Fibroblast of skin of left quadriceps (primary cell): ENCODE measurements at regions not wholly inside any gene's neighbourhood (a gene's known extent, or its start where the extent isn't known, plus 50 kb on each side); places are given as distances from the start of the nearest gene placed in this dataset.

Experiments
- DNase-seq, 2 experiments: peaks; one replicate each; pipeline ENCODE4 v3.0.0-alpha.2; 2013; ENCODE audit warnings: low read depth in 2 of 2

- DNase-seq: no peak
Measured at GRCh38 chr20:48358176-48359054, 469.4 kb downstream of the PREX1 start.

DNA sequence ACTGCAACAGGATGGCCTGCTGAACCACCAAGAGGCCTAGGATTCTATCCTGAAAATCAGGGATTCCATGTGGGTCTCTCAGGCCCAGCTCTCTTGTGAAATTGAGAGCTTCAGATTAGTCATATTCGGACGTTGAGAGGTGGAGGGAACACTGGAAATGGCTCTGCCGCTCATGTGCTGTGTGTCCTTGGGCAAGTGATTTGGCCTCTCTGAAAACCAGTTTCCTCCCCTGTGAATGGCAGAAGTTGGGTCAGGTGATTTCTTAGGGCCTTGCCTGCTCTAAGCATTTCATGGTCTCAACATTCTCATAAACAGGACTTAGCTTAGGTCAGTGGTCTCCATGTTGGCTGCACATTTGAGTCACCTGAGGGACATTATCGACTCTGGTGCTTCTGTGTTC is 470.1 kb downstream of the PREX1 start:
- DNase-seq: no peak

- no peak for DNase-seq
Measured at GRCh38 chr20:48354903-48355302, 472.9 kb downstream of the PREX1 start.

DNA sequence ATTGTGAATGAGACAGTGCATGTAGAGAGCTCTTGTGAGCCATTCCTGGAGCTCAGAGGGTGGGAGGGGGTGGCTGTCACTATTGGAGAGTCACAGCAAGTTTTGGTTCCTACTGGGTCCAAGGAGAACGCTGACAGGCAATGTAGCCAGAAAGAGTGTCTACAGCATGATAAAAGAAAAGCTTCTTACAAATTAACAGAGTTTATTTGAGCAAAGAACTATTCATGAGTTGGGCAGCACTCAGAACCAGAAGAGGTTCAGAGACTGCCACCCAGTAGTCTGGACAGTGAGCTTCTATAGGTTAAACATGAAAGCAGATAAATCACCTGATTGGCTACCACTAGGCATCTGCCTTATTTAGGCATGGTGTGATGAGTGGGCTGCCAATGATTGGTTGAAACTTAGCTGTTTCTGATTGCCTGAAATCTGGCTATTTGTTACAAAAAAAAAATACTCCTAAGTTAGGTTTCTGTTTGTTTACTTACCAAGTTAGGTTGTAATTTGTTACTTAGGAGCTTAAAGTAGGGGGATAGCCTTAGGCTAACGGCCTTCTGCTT is 473.4 kb downstream of the PREX1 start:
- no peak for DNase-seq

- DNase-seq: no peak
Measured at GRCh38 chr20:48352628-48353027, 475.2 kb downstream of the PREX1 start.

DNA sequence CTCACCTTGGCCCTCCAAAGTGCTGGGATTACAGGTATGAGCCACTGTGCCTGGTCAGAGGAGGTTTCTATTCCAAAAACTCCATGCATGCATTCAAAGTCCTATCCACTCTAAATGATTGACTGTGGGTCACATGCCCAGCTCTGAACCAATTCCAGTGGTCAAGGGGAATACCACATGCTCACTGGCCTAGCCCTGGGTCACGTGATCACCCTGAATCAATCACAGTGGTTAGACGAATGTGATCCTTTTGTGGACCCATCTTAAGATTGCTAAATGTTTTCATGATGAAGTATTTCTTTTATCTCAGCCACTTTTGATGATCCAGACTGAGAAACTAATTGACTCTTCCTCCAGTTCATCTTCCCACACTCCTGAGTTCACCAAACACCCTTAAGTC is 475.8 kb downstream of the PREX1 start:
- no peak for DNase-seq

GRCh38 chr20:48350313-48350988 is 477.3 kb downstream of the PREX1 start:
- no peak for DNase-seq

GRCh38 chr20:48349656-48350055 is 478.1 kb downstream of the PREX1 start:
- DNase-seq: no peak

DNA sequence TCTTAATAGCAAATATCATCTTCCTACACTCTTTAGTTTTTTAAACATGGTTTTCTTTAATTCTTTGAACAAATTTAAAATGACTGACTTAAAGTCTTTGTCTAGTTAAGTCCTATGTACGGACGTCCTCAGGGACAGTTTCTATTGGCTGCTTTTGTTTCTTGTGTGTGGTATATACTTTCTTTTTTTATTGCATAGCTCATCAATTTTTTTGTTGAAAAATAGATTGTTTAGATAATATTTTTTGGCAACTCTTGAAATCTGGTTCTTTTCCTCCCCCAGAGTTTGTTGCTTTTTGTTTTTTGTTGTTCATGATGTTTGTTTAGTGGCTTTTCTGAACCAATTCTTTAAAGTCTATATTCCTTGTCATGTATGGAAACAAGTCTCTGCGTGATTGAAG is 479.8 kb downstream of the PREX1 start:
- DNase-seq: no peak

- no peak for DNase-seq
Measured at GRCh38 chr20:48342822-48343513, 484.8 kb downstream of the PREX1 start.

- no peak for DNase-seq
Measured at GRCh38 chr20:48340883-48341281, 486.9 kb downstream of the PREX1 start.

DNA sequence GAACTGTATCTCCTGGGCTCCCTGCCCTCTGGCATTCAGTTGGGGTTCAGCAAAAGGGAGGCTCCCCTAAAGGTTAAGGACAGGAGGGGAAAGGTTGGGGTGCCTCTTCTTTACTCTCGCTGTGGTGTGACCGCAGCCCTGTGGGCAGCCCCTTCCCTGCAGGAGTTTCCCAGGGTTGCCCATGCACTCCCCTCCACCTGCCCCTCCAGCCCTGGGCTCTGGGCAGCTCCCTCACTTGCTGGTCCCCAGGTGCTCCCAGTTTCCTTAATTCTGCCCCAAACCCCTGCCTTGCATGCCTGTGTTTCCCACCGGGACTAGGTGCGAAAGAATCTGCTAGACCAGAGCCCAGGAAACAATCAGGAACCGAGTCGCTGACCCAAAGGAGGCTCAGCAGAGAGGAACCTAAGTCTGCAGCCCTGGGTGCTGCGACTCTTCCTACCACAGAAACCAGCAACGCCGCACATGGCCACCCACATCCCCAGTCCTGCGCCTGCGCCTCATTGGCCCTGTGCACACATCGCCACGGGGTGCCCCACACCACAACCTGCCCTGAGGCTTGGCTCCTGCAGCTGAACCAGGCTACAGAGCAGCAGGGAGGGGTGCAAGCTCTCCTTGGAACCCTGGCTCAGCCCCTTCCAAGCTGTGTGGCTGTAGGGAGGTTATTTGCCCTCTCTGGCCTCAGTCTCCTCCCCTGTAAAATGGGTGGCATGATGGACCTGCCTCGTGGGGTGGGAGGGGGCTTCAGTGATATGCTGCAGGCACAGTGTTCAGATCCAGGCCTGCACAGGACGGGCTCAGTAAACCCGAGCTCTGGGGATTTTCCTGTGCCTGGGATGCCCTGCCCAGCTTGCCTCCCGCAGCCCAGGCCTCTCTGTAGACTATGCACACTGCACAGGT is 487.6 kb downstream of the PREX1 start:
- DNase-seq: no peak

DNA sequence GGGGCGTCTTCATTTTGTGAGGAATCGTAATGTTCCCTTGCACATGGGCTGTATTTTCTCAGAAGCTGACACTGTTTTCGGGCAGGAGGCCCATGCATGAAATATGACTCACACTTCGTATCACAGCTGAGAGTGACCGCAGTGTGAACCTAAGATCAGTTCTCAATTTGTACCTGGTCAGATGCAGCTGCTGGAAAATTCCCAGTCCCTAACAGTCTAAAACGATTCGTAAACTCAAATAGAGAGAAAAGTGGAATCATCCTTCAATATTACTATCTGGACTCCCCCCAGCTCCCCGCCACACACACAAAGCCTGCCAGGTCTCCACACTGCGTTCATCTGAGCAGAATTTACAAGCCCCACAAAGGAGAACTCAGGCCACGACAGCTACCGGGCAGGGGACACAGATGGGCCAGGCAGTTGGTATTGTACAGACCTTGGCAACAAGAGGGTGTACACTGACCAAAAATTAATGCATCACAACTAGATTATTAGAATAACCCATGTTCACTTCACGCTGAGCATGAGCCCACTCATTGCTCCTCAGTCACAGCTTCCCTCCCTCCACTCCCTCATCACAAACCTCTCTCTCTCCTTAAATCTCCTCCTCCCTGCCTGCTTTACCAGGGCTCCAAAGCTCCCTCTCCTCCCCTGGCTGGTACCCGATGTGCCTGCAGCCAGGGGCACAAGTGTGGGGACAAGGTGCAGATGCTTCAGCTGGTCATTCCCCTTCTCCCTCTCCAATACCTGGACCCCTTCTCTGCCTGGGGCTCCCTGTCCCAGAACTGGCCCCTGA is 488.4 kb downstream of the PREX1 start:
- peak; percentile 46 to 55 for DNase-seq

- peak; percentile 79 for DNase-seq
Measured at GRCh38 chr20:48338717-48339116, 489.1 kb downstream of the PREX1 start.

- peak in 1 of 2 experiments; percentile 39 for DNase-seq
Measured at GRCh38 chr20:48336597-48336996, 491.2 kb downstream of the PREX1 start.

GRCh38 chr20:48335308-48336050 is 492.3 kb downstream of the PREX1 start:
- DNase-seq: no peak

DNA sequence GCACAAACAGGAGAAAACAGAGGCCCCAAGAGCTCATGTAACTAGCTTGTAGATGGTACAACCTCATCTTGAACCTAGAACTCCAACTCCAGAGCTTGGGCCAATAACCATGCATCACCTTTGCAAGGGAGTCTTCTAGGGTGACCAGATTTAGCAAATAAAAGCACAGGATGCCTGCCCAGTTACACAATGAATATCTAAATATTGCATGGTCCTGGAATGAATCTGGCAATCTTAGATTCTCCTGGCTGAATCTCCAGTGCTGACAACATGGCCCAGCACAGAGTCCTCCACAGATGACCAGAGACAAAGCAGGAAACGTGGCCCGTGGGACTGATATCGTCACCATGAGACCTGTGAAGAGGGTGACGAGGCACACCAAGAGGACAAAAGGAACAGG is 494.1 kb downstream of the PREX1 start:
- no peak for DNase-seq

GRCh38 chr20:48332555-48332954 is 495.2 kb downstream of the PREX1 start:
- peak in 1 of 2 experiments; percentile 50 for DNase-seq

GRCh38 chr20:48331518-48332286 is 496.1 kb downstream of the PREX1 start:
- DNase-seq: no peak
